Ascending aorta (tissue), 2 donors: ENCODE measurements at regions not wholly inside any gene's neighbourhood (a gene's known extent, or its start where the extent isn't known, plus 50 kb on each side); places are given as distances from the start of the nearest gene placed in this dataset.

ENCODE experiments used
- DNase-seq, 2 donors: peaks; one replicate each; pipeline ENCODE4 v3.0.0-alpha.2; 2019; ENCODE audit warnings: low spot score in 2 of 2
- H3K27ac ChIP-seq, 2 donors: fragments of 200-600 bp; sonication (generic); one replicate each; pipeline ENCODE4 v1.5.1; 2016 to 2017; ENCODE audit warnings: mild to moderate bottlenecking in 1 of 2
- H3K27me3 ChIP-seq: fragments of 200-600 bp; sonication (generic); one replicate; pipeline ENCODE4 v1.5.1; 2017
- H3K36me3 ChIP-seq, 2 donors: fragments of 200-600 bp; sonication (generic); one replicate each; pipeline ENCODE4 v1.5.1; 2016
- H3K4me1 ChIP-seq, 2 donors: fragments of 200-600 bp; sonication (generic); one replicate each; pipeline ENCODE4 v1.5.1; 2016 to 2017; ENCODE audit warnings: mild to moderate bottlenecking in 1 of 2
- H3K4me3 ChIP-seq, 2 donors: fragments of 200-600 bp; sonication (generic); one replicate each; pipeline ENCODE4 v1.5.1; 2016 to 2017; ENCODE audit warnings: mild to moderate bottlenecking in 1 of 2
- H3K9me3 ChIP-seq, 2 donors: fragments of 200-600 bp; sonication (generic); one replicate each; pipeline ENCODE4 v1.5.1; 2016
- CTCF ChIP-seq, 3 experiments: fragments of 200-600 bp in 2 of 3; fragments of 450-650 bp in 1 of 3; sonication (generic) in 2 of 3; IDR thresholded peaks; one replicate each; pipeline ENCODE4 v1.5.1; 2016 to 2019; ENCODE audit warnings: antibody characterized with exemption in 3 of 3, mild to moderate bottlenecking in 1 of 3, moderate library complexity in 1 of 3
- intact Hi-C: fragments of 100-400 bp; cut with DNase I; formaldehyde crosslinking; loops from one replicate; pipeline ENCODE4 v1.15.1; 2023

- H3K27ac ChIP-seq = no peak overlapping the region
- no peaks in the 10 kb centered on the region for H3K4me1 ChIP-seq
- H3K9me3 ChIP-seq = no peaks in the 10 kb centered on the region
- H3K4me3 ChIP-seq = no peak overlapping the region
- TF ChIP-seq CTCF (IDR thresholded peaks at IDR 0.05) = no peak
- no peak for DNase-seq
- H3K36me3 ChIP-seq = no peaks in the 10 kb centered on the region
- H3K27me3 ChIP-seq = no peaks in the 10 kb centered on the region
- intact Hi-C loops = no loop called here
These were observed 1279.1 kb upstream of the WWC1 start for GRCh38 chr5:167012123-167013034.

- Histone ChIP-seq H3K4me3 (no peak overlapping the region), H3K4me1 (no peaks in the 10 kb centered on the region), H3K27me3 (no peaks in the 10 kb centered on the region), H3K27ac (no peak overlapping the region), H3K36me3 (no peaks in the 10 kb centered on the region), H3K9me3 (no peaks in the 10 kb centered on the region)
- no peak for TF ChIP-seq CTCF (IDR thresholded peaks at IDR 0.05)
- intact Hi-C loops = no loop called here
- DNase-seq = no peak
These were observed 1276.9 kb upstream of the WWC1 start for GRCh38 chr5:167014401-167015056.

- H3K27ac ChIP-seq = no peak overlapping the region
- H3K4me3 ChIP-seq = no peak overlapping the region
- no peaks in the 10 kb centered on the region for H3K36me3 ChIP-seq
- no peak for TF ChIP-seq CTCF (IDR thresholded peaks at IDR 0.05)
- intact Hi-C loops = no loop called here
- H3K27me3 ChIP-seq = no peaks in the 10 kb centered on the region
- no peaks in the 10 kb centered on the region for H3K4me1 ChIP-seq
- H3K9me3 ChIP-seq = no peaks in the 10 kb centered on the region
- no peak for DNase-seq
These were observed 1271.0 kb upstream of the WWC1 start for GRCh38 chr5:167020418-167020817.

GRCh38 chr5:167029488-167029887, 1262.0 kb upstream of the WWC1 start:
- no peak for DNase-seq
- Histone ChIP-seq H3K27ac (no peak overlapping the region), H3K27me3 (no peaks in the 10 kb centered on the region), H3K9me3 (no peaks in the 10 kb centered on the region), H3K4me1 (no peaks in the 10 kb centered on the region), H3K4me3 (no peak overlapping the region), H3K36me3 (no peaks in the 10 kb centered on the region)
- no peak for TF ChIP-seq CTCF (IDR thresholded peaks at IDR 0.05)
- intact Hi-C loops = no loop called here

GRCh38 chr5:167030500-167031120, 1260.8 kb upstream of the WWC1 start:
- H3K4me3 ChIP-seq = no peak overlapping the region
- TF ChIP-seq CTCF (IDR thresholded peaks at IDR 0.05) = no peak
- H3K9me3 ChIP-seq = no peaks in the 10 kb centered on the region
- no peaks in the 10 kb centered on the region for H3K27me3 ChIP-seq
- DNase-seq = no peak
- H3K36me3 ChIP-seq = no peaks in the 10 kb centered on the region
- intact Hi-C loops = loop anchor here (2.0 kb wide), 1 partner anchor 22 kb away; no protein-coding TSS in a partner anchor
- H3K27ac ChIP-seq = no peak overlapping the region
- no peaks in the 10 kb centered on the region for H3K4me1 ChIP-seq
